Sciatic nerve (tissue), 2 donors: ENCODE measurements at regions not wholly inside any gene's neighbourhood (a gene's known extent, or its start where the extent isn't known, plus 50 kb on each side); places are given as distances from the start of the nearest gene placed in this dataset.

ENCODE experiments used
- ATAC-seq: fragments of 200-7000 bp; cut with Tn5 transposase; one replicate; pipeline ENCODE4 v1.9.1; 2020; ENCODE audit warnings: mild to moderate bottlenecking, moderate library complexity
- DNase-seq: peaks from one replicate; pipeline ENCODE4 v3.0.0-alpha.2; 2020; ENCODE audit warnings: low spot score
- intact Hi-C: fragments of 100-400 bp; cut with DNase I; formaldehyde crosslinking; loops from one replicate; pipeline ENCODE4 v1.14.2; 2022
- donor health status: DM: no; HTN: no; CAD: no.
- donor health status: DM: no; HTN: no; CAD: no.

DNA sequence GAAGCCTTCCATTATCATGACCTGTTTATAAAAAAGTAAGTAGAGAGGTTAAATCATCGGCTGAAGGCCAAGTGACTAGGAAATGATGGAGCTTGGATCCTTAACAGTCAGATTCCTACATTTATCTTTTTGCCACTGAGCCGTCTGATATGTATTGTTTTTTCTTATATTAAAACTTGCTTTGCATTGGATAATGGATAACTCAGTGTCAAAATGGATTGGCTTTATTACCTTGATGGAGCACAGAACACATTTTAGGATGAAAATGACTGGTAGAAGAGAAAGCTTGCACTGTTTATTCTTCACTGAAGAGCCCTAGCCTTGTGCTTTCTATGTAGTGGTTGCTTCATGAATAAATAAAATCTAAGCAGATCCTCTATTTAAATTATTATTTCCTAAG lies 54.2 kb upstream of the TSPAN5 start:
- intact Hi-C loops = no loop called here
- no peak for DNase-seq
- no peak for ATAC-seq

DNA sequence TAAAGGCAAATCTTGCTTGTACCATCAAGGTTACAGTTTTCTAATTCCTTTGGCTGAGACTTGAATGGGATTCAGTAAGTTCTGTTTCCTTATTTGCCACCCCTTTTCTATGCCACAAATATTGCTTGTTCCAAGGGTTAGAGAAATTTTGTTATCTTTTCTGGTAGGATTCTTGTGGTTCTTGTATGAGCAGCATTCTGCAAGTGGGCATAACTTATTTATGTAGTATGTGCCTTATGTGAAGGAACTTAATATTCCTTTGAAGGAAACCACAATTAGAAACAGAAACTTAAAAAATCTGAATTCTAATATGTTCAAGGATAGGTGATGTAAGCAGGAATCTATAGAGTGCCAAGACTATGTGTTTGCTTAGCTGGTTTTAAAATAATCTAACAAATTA lies 53.1 kb upstream of the TSPAN5 start:
- ATAC-seq (no peak), DNase-seq (no peak)
- intact Hi-C loops = no loop called here

DNA sequence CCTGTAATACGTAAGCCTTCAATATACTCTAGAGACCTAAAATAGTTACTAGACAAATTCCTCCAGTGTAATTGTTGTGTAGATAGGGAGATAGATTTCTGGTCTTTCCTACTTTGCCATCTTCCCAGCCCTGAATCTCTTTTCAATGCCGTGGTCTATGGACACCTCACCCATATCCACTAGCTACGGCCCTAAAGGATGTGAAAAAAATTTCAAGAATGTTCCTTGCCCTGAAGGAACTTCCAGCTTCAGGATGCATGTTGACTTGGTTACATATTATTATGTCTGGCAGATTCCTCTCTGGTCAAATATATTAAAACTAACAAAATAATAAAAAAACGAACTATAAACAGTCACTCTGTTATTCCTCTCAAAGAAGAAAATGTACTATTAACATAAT lies 52.4 kb upstream of the TSPAN5 start:
- DNase-seq = no peak
- no peak for ATAC-seq
- intact Hi-C loops = no loop called here
